Esophagus squamous epithelium (tissue), 5 donors: ENCODE measurements at regions not wholly inside any gene's neighbourhood (a gene's known extent, or its start where the extent isn't known, plus 50 kb on each side); places are given as distances from the start of the nearest gene placed in this dataset.

Experiments
- DNase-seq: peaks from one replicate; lab custom pipeline; 2025; lab: John Stamatoyannopoulos, UW
- H3K27ac ChIP-seq, 4 donors: fragments of 200-600 bp; sonication (generic); one replicate each; pipeline ENCODE4 v1.5.1; 2016 to 2019; ENCODE audit warnings: mild to moderate bottlenecking in 1 of 4
- H3K27me3 ChIP-seq, 4 donors: fragments of 200-600 bp; sonication (generic); 1 replicate in 3 of 4; 2 replicates in 1 of 4; pipeline versions ENCODE4 v1.5.1 to v1.6.0; 2017 to 2021; ENCODE audit warnings: antibody characterized with exemption in 1 of 4
- H3K36me3 ChIP-seq, 3 donors: fragments of 200-600 bp; sonication (generic); one replicate each; pipeline ENCODE4 v1.5.1; 2016 to 2019
- H3K4me1 ChIP-seq, 3 donors: fragments of 200-600 bp; sonication (generic); one replicate each; pipeline ENCODE4 v1.5.1; 2017 to 2019
- H3K4me3 ChIP-seq, 4 donors: fragments of 200-600 bp; sonication (generic); 1 replicate in 3 of 4; 2 replicates in 1 of 4; pipeline ENCODE4 v1.5.1; 2016 to 2019; ENCODE audit warnings: mild to moderate bottlenecking in 2 of 4, moderate library complexity in 1 of 4
- H3K9me3 ChIP-seq, 3 donors: fragments of 200-600 bp; sonication (generic); one replicate each; pipeline ENCODE4 v1.5.1; 2016 to 2019
- CTCF ChIP-seq, 6 experiments: fragments of 450-650 bp in 4 of 6; fragments of 200-600 bp in 2 of 6; sonication (generic) in 2 of 6; IDR thresholded peaks; one replicate each; pipeline ENCODE4 v1.5.1; 2016 to 2019; ENCODE audit warnings: antibody characterized with exemption in 6 of 6, mild to moderate bottlenecking in 4 of 6, moderate library complexity in 4 of 6
- POLR2A ChIP-seq, 4 donors: fragments of 450-650 bp; IDR thresholded peaks; one replicate each; pipeline ENCODE4 v1.6.1; 2017; ENCODE audit warnings: antibody characterized with exemption in 4 of 4, mild to moderate bottlenecking in 4 of 4, moderate library complexity in 3 of 4
- WGBS, 2 donors: methylation state at CpG; one replicate each; pipeline ENCODE4 v1.1.5; 2018; 5-methylcytosine and 5-hydroxymethylcytosine counted together
- intact Hi-C: fragments of 100-400 bp; cut with DNase I; formaldehyde crosslinking; loops from one replicate; pipeline ENCODE4 v1.15.0; 2022
- donor health status: DM: yes; HTN: yes; CAD: no.

GRCh38 chr16:86110726-86111125 is 211.8 kb downstream of the IRF8 start:
- Histone ChIP-seq H3K4me3 (no peak overlapping the region), H3K27ac (no peak overlapping the region), H3K27me3 (no peaks in the 10 kb centered on the region), H3K4me1 (no peaks in the 10 kb centered on the region), H3K36me3 (no peaks in the 10 kb centered on the region), H3K9me3 (no peaks in the 10 kb centered on the region)
- TF ChIP-seq CTCF (IDR thresholded peaks at IDR 0.05), result no peak
- intact Hi-C loops, result no loop called here
- WGBS, 2 donors, result 93 to 100% methylated on average over 1 to 3 of the region's 4 CpGs
- no peak for DNase-seq

- Histone ChIP-seq H3K9me3 (no peaks in the 10 kb centered on the region), H3K27ac (peak overlapping the region in 2 of 4 donors; percentile 60 to 67), H3K4me3 (no peak overlapping the region), H3K4me1 (no peaks in the 10 kb centered on the region), H3K27me3 (peaks cover 0 to 6% (median 0%) of the 10 kb centered on the region in 4 donors), H3K36me3 (no peaks in the 10 kb centered on the region)
- TF ChIP-seq CTCF (IDR thresholded peaks at IDR 0.05) (no peak), POLR2A (IDR thresholded peaks at IDR 0.05) (no peak)
- DNase-seq, result no peak
- intact Hi-C loops, result no loop called here
- 65 to 69% methylated on average over 4 of the region's 4 CpGs for WGBS, 2 donors
These were observed 213.2 kb downstream of the IRF8 start for GRCh38 chr16:86112178-86112577.

GRCh38 chr16:86117235-86117634 is 218.3 kb downstream of the IRF8 start:
- 87% methylated on average over 3 of the region's 5 CpGs; no CpG with 5 or more reads in 1 of the 2 donors for WGBS, 2 donors
- H3K9me3 ChIP-seq, result no peaks in the 10 kb centered on the region
- no peaks in the 10 kb centered on the region for H3K36me3 ChIP-seq

GRCh38 chr16:86117756-86118155 is 218.8 kb downstream of the IRF8 start:
- no peak for TF ChIP-seq CTCF (IDR thresholded peaks at IDR 0.05)
- TF ChIP-seq POLR2A (IDR thresholded peaks at IDR 0.05), result no peak
- intact Hi-C loops, result no loop called here
- WGBS, 2 donors, result 91% methylated on average over 8 of the region's 16 CpGs
- Histone ChIP-seq H3K36me3 (no peaks in the 10 kb centered on the region), H3K27me3 (peaks cover 0 to 48% (median 0%) of the 10 kb centered on the region in 4 donors), H3K4me3 (no peak overlapping the region), H3K9me3 (no peaks in the 10 kb centered on the region), H3K27ac (no peak overlapping the region), H3K4me1 (peaks cover 0 to 8% (median 0%) of the 10 kb centered on the region in 3 donors)
- no peak for DNase-seq

More at GRCh38 chr16:86117235-86117634, 218.3 kb downstream of the IRF8 start:
- Histone ChIP-seq H3K4me3 (no peak overlapping the region), H3K27me3 (peaks cover 0 to 43% (median 0%) of the 10 kb centered on the region in 4 donors), H3K4me1 (peaks cover 0 to 8% (median 0%) of the 10 kb centered on the region in 3 donors), H3K27ac (no peak overlapping the region)
- intact Hi-C loops, result no loop called here
- no peak for DNase-seq
- TF ChIP-seq CTCF (IDR thresholded peaks at IDR 0.05) (no peak), POLR2A (IDR thresholded peaks at IDR 0.05) (no peak)

GRCh38 chr16:86118467-86119307 is 219.7 kb downstream of the IRF8 start:
- H3K4me3 ChIP-seq, result no peak overlapping the region

More at GRCh38 chr16:86118467-86119307, 219.7 kb downstream of the IRF8 start:
- TF ChIP-seq CTCF (IDR thresholded peaks at IDR 0.05) (no peak), POLR2A (IDR thresholded peaks at IDR 0.05) (no peak)
- Histone ChIP-seq H3K27ac (no peak overlapping the region), H3K9me3 (no peaks in the 10 kb centered on the region), H3K36me3 (no peaks in the 10 kb centered on the region), H3K27me3 (peaks cover 0 to 55% (median 0%) of the 10 kb centered on the region in 4 donors), H3K4me1 (peaks cover 0 to 8% (median 0%) of the 10 kb centered on the region in 3 donors)
- intact Hi-C loops, result no loop called here
- DNase-seq, result no peak
- 56 to 62% methylated on average over 9 to 12 of the region's 12 CpGs for WGBS, 2 donors
